ENCODE measurements at regions not wholly inside any gene's neighbourhood (a gene's known extent, or its start where the extent isn't known, plus 50 kb on each side); places are given as distances from the start of the nearest gene placed in this dataset.
"Not testable (repeated sequence)": the region's sequence is repeated elsewhere in the genome, so short reads cannot be mapped to it uniquely, and the experiment has no call there.

- Mint-ChIP-seq H3K9me3 (ENCODE audit: unreplicated experiment) (peaks cover 5% of the 10 kb centered on the region), H3K27ac (ENCODE audit: unreplicated experiment) (no peak overlapping the region), H3K27me3 (ENCODE audit: unreplicated experiment) (peaks cover 13% of the 10 kb centered on the region), H3K36me3 (ENCODE audit: unreplicated experiment) (peaks cover 3% of the 10 kb centered on the region), H3K4me3 (ENCODE audit: unreplicated experiment) (peak overlapping the region; percentile 86), H3K4me1 (ENCODE audit: low read depth, unreplicated experiment) (no peaks in the 10 kb centered on the region)
- no peak for TF ChIP-seq CTCF (IDR thresholded peaks at IDR 0.05; ENCODE audit: partially characterized antibody, unreplicated experiment)
- DNase-seq: no peak
Observed at GRCh38 chr6:27605401-27606342, 132.8 kb upstream of the ZNF184 start.

DNA sequence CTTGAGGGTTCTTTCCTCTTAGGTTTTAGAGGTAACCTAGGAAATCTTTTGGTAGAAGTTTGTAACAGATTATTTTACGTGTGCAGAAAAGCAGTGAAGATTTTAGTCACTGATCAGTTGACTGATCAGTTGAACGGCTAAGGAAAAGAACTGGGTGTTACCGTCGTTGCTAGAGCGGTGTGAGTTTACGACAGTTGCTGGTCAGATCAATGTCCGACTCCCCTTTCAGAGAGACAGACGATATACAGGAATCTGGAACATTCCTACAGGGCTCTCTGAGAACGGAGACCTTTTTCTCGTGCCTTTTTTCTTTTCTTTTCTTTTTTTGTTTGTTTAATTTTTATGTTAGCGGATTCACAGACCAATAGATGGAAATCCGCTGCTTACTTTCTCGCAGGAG lies 132.1 kb upstream of the ZNF184 start:
- Mint-ChIP-seq H3K4me3 (ENCODE audit: unreplicated experiment) (peak overlapping the region; percentile 86), H3K27ac (ENCODE audit: unreplicated experiment) (no peak overlapping the region), H3K9me3 (ENCODE audit: unreplicated experiment) (peaks cover 5% of the 10 kb centered on the region), H3K27me3 (ENCODE audit: unreplicated experiment) (peaks cover 13% of the 10 kb centered on the region), H3K4me1 (ENCODE audit: low read depth, unreplicated experiment) (no peaks in the 10 kb centered on the region), H3K36me3 (ENCODE audit: unreplicated experiment) (peaks cover 3% of the 10 kb centered on the region)
- no peak for TF ChIP-seq CTCF (IDR thresholded peaks at IDR 0.05; ENCODE audit: partially characterized antibody, unreplicated experiment)
- DNase-seq: no peak

GRCh38 chr6:27601668-27602254 lies 128.9 kb upstream of the ZNF184 start:
- Mint-ChIP-seq H3K9me3 (ENCODE audit: unreplicated experiment) (peaks cover 5% of the 10 kb centered on the region), H3K4me1 (ENCODE audit: low read depth, unreplicated experiment) (no peaks in the 10 kb centered on the region), H3K36me3 (ENCODE audit: unreplicated experiment) (peaks cover 3% of the 10 kb centered on the region), H3K27ac (ENCODE audit: unreplicated experiment) (no peak overlapping the region), H3K4me3 (ENCODE audit: unreplicated experiment) (peak overlapping the region; percentile 89), H3K27me3 (ENCODE audit: unreplicated experiment) (peaks cover 18% of the 10 kb centered on the region)
- DNase-seq: no peak
- no peak for TF ChIP-seq CTCF (IDR thresholded peaks at IDR 0.05; ENCODE audit: partially characterized antibody, unreplicated experiment)

- no peak overlapping the region for H3K4me3 Mint-ChIP-seq (ENCODE audit: unreplicated experiment)
- H3K9me3 Mint-ChIP-seq (ENCODE audit: unreplicated experiment): no peaks in the 10 kb centered on the region
- H3K4me1 Mint-ChIP-seq (ENCODE audit: low read depth, unreplicated experiment): no peaks in the 10 kb centered on the region
- DNase-seq: no peak
- H3K27ac Mint-ChIP-seq (ENCODE audit: unreplicated experiment): no peak overlapping the region
- TF ChIP-seq CTCF (IDR thresholded peaks at IDR 0.05; ENCODE audit: partially characterized antibody, unreplicated experiment): no peak
- peaks cover 14% of the 10 kb centered on the region for H3K27me3 Mint-ChIP-seq (ENCODE audit: unreplicated experiment)
- H3K36me3 Mint-ChIP-seq (ENCODE audit: unreplicated experiment): peaks cover 3% of the 10 kb centered on the region
Observed at GRCh38 chr6:27599859-27600532, 127.1 kb upstream of the ZNF184 start.

- DNase-seq; H3K36me3 Mint-ChIP-seq (ENCODE audit: unreplicated experiment); H3K4me3 Mint-ChIP-seq (ENCODE audit: unreplicated experiment); H3K9me3 Mint-ChIP-seq (ENCODE audit: unreplicated experiment); H3K27ac Mint-ChIP-seq (ENCODE audit: unreplicated experiment); H3K4me1 Mint-ChIP-seq (ENCODE audit: low read depth, unreplicated experiment): not testable (repeated sequence)
- H3K27me3 Mint-ChIP-seq (ENCODE audit: unreplicated experiment): peaks cover 10% of the 10 kb centered on the region
Observed at GRCh38 chr6:27597031-27597567, 124.2 kb upstream of the ZNF184 start.

All from glutamatergic neuron (in vitro differentiated cells).